ENCODE measurements at regions not wholly inside any gene's neighbourhood (a gene's known extent, or its start where the extent isn't known, plus 50 kb on each side); places are given as distances from the start of the nearest gene placed in this dataset.
A peak's percentile ranks its signal among the peaks of the same experiment; 100 is the strongest.
"Not testable (repeated sequence)": the region's sequence is repeated elsewhere in the genome, so short reads cannot be mapped to it uniquely, and the experiment has no call there.

- DNase-seq: no peak
Observed at GRCh38 chr11:96794152-96794551, 404.3 kb downstream of the JRKL start.

- no peak for DNase-seq
Observed at GRCh38 chr11:96798445-96798844, 408.6 kb downstream of the JRKL start.

- no peak for DNase-seq
Observed at GRCh38 chr11:96815236-96815635, 425.4 kb downstream of the JRKL start.

GRCh38 chr11:96817482-96818399 is 427.9 kb downstream of the JRKL start:
- no peak for DNase-seq

- no peak for DNase-seq
Observed at GRCh38 chr11:96827164-96827563, 437.4 kb downstream of the JRKL start.

GRCh38 chr11:96841792-96842191 is 452.0 kb downstream of the JRKL start:
- no peak for DNase-seq

GRCh38 chr11:96842731-96843130 is 452.9 kb downstream of the JRKL start:
- no peak for DNase-seq

GRCh38 chr11:96854425-96854824 is 464.6 kb downstream of the JRKL start:
- no peak for DNase-seq

GRCh38 chr11:96861722-96862121 is 471.9 kb downstream of the JRKL start:
- not testable (repeated sequence) for DNase-seq

GRCh38 chr11:96863520-96863919 is 473.7 kb downstream of the JRKL start:
- no peak for DNase-seq

GRCh38 chr11:96865020-96865419 is 475.2 kb downstream of the JRKL start:
- no peak for DNase-seq

GRCh38 chr11:96869207-96869606 is 479.4 kb downstream of the JRKL start:
- DNase-seq: no peak

GRCh38 chr11:96875712-96876111 is 485.9 kb downstream of the JRKL start:
- peak; percentile 57 for DNase-seq

GRCh38 chr11:96878299-96879051 is 488.7 kb downstream of the JRKL start:
- DNase-seq: no peak

- not testable (repeated sequence) for DNase-seq
Observed at GRCh38 chr11:96882622-96883021, 492.8 kb downstream of the JRKL start.

- DNase-seq: no peak
Observed at GRCh38 chr11:96885405-96885804, 495.6 kb downstream of the JRKL start.

GRCh38 chr11:96885912-96886311 is 496.1 kb downstream of the JRKL start:
- DNase-seq: no peak

- no peak for DNase-seq
Observed at GRCh38 chr11:96893988-96894387, 504.2 kb downstream of the JRKL start.

GRCh38 chr11:96894587-96894986 is 504.8 kb downstream of the JRKL start:
- DNase-seq: no peak

GRCh38 chr11:96899971-96900370 is 510.2 kb downstream of the JRKL start:
- DNase-seq: no peak

- no peak for DNase-seq
Observed at GRCh38 chr11:96905143-96905542, 515.3 kb downstream of the JRKL start.

- no peak for DNase-seq
Observed at GRCh38 chr11:96905663-96906062, 515.9 kb downstream of the JRKL start.

GRCh38 chr11:96906476-96906875 is 516.7 kb downstream of the JRKL start:
- DNase-seq: no peak

GRCh38 chr11:96925862-96926261 is 536.0 kb downstream of the JRKL start:
- DNase-seq: no peak

Data from islet precursor cell (in vitro differentiated cells).